ENCODE measurements at regions not wholly inside any gene's neighbourhood (a gene's known extent, or its start where the extent isn't known, plus 50 kb on each side); places are given as distances from the start of the nearest gene placed in this dataset.

- H3K4me3 ChIP-seq (ENCODE audit: low read length) = no peak overlapping the region
- peak overlapping the region; percentile 76 for H3K27ac ChIP-seq (ENCODE audit: low read length)
- no peak overlapping the region for H2AFZ ChIP-seq (ENCODE audit: low read depth, low read length)
- peaks cover 5% of the 10 kb centered on the region for H3K36me3 ChIP-seq (replicated peaks; ENCODE audit: low read depth, low read length)
- H3K4me2 ChIP-seq (ENCODE audit: low read length) = peak overlapping the region; percentile 32
- H4K20me1 ChIP-seq (ENCODE audit: insufficient read depth, low read length) = no peaks in the 10 kb centered on the region
- H3K79me2 ChIP-seq (ENCODE audit: low read length) = no peaks in the 10 kb centered on the region
- H3K27me3 ChIP-seq (ENCODE audit: low read depth, low read length) = no peaks in the 10 kb centered on the region
- H3K4me1 ChIP-seq (ENCODE audit: low read length) = peaks cover 32% of the 10 kb centered on the region
- no peak overlapping the region for H3K9ac ChIP-seq (ENCODE audit: low read length)
- no peak for TF ChIP-seq CTCF (IDR thresholded peaks at IDR 0.05; ENCODE audit: low read depth, low read length)
- no peak for TF ChIP-seq EZH2phosphoT487 (IDR thresholded peaks at IDR 0.05; ENCODE audit: low read depth)
- peaks cover 6% of the 10 kb centered on the region; the same call in 1 of the 2 replicates for H3K9me3 ChIP-seq (ENCODE audit: insufficient read depth, low read length)
Observed at GRCh38 chr18:65994302-65994701, 243.5 kb downstream of the CDH7 start.

GRCh38 chr18:65990944-65991708, 240.3 kb downstream of the CDH7 start:
- H3K79me2 ChIP-seq (ENCODE audit: low read length) = no peaks in the 10 kb centered on the region
- no peak overlapping the region; the same call in 1 of the 2 replicates for H2AFZ ChIP-seq (ENCODE audit: low read depth, low read length)
- H3K36me3 ChIP-seq (replicated peaks; ENCODE audit: low read depth, low read length) = peaks cover 5% of the 10 kb centered on the region
- no peaks in the 10 kb centered on the region for H3K27me3 ChIP-seq (ENCODE audit: low read depth, low read length)
- peak overlapping the region; percentile 25 for H3K4me2 ChIP-seq (ENCODE audit: low read length)
- H3K27ac ChIP-seq (ENCODE audit: low read length) = no peak overlapping the region
- H3K4me3 ChIP-seq (ENCODE audit: low read length) = no peak overlapping the region
- TF ChIP-seq CTCF (IDR thresholded peaks at IDR 0.05; ENCODE audit: low read depth, low read length) (no peak), EZH2phosphoT487 (IDR thresholded peaks at IDR 0.05; ENCODE audit: low read depth) (no peak)
- no peaks in the 10 kb centered on the region for H4K20me1 ChIP-seq (ENCODE audit: insufficient read depth, low read length)
- peaks cover 6% of the 10 kb centered on the region; the same call in 1 of the 2 replicates for H3K9me3 ChIP-seq (ENCODE audit: insufficient read depth, low read length)
- no peak overlapping the region for H3K9ac ChIP-seq (ENCODE audit: low read length)
- H3K4me1 ChIP-seq (ENCODE audit: low read length) = peaks cover 32% of the 10 kb centered on the region

- Histone ChIP-seq H3K4me3 (ENCODE audit: low read length) (no peak overlapping the region), H3K27ac (ENCODE audit: low read length) (no peak overlapping the region), H3K36me3 (replicated peaks; ENCODE audit: low read depth, low read length) (peaks cover 5% of the 10 kb centered on the region), H3K79me2 (ENCODE audit: low read length) (no peaks in the 10 kb centered on the region), H2AFZ (ENCODE audit: low read depth, low read length) (no peak overlapping the region), H3K9me3 (ENCODE audit: insufficient read depth, low read length) (peaks cover 5% of the 10 kb centered on the region; the same call in 1 of the 2 replicates), H3K9ac (ENCODE audit: low read length) (no peak overlapping the region), H3K4me1 (ENCODE audit: low read length) (peaks cover 32% of the 10 kb centered on the region), H4K20me1 (ENCODE audit: insufficient read depth, low read length) (no peaks in the 10 kb centered on the region), H3K27me3 (ENCODE audit: low read depth, low read length) (no peaks in the 10 kb centered on the region), H3K4me2 (ENCODE audit: low read length) (no peak overlapping the region)
- TF ChIP-seq CTCF (IDR thresholded peaks at IDR 0.05; ENCODE audit: low read depth, low read length) (no peak), EZH2phosphoT487 (IDR thresholded peaks at IDR 0.05; ENCODE audit: low read depth) (no peak)
Observed at GRCh38 chr18:65990174-65990690, 239.4 kb downstream of the CDH7 start.

- no peak overlapping the region for H3K27ac ChIP-seq (ENCODE audit: low read length)
Observed at GRCh38 chr18:65988972-65989371, 238.2 kb downstream of the CDH7 start.

More at GRCh38 chr18:65988972-65989371, 238.2 kb downstream of the CDH7 start:
- Histone ChIP-seq H3K4me1 (ENCODE audit: low read length) (peaks cover 21% of the 10 kb centered on the region), H3K9me3 (ENCODE audit: insufficient read depth, low read length) (no peaks in the 10 kb centered on the region), H3K4me3 (ENCODE audit: low read length) (no peak overlapping the region), H3K27me3 (ENCODE audit: low read depth, low read length) (no peaks in the 10 kb centered on the region), H3K79me2 (ENCODE audit: low read length) (no peaks in the 10 kb centered on the region), H2AFZ (ENCODE audit: low read depth, low read length) (no peak overlapping the region), H4K20me1 (ENCODE audit: insufficient read depth, low read length) (no peaks in the 10 kb centered on the region), H3K9ac (ENCODE audit: low read length) (no peak overlapping the region), H3K36me3 (replicated peaks; ENCODE audit: low read depth, low read length) (no peaks in the 10 kb centered on the region), H3K4me2 (ENCODE audit: low read length) (no peak overlapping the region)
- TF ChIP-seq CTCF (IDR thresholded peaks at IDR 0.05; ENCODE audit: low read depth, low read length) = no peak
- TF ChIP-seq EZH2phosphoT487 (IDR thresholded peaks at IDR 0.05; ENCODE audit: low read depth) = no peak

Data from OCI-LY3 (cell line).